GM19452 (cell line): ENCODE measurements at regions not wholly inside any gene's neighbourhood (a gene's known extent, or its start where the extent isn't known, plus 50 kb on each side); places are given as distances from the start of the nearest gene placed in this dataset.

Experiments used
- ATAC-seq: cut with Tn5 transposase; IDR thresholded peaks from one replicate; pipeline ENCODE4 v1.9.1; 2021; ENCODE audit not compliant: unreplicated experiment

- ATAC-seq = no peak
These were observed 658.5 kb downstream of the BRD1 start for GRCh38 chr22:49169074-49169744.

- no peak for ATAC-seq
These were observed 659.4 kb downstream of the BRD1 start for GRCh38 chr22:49168219-49168813.

- ATAC-seq = no peak
These were observed 660.9 kb downstream of the BRD1 start for GRCh38 chr22:49166746-49167145.

GRCh38 chr22:49166211-49166610, 661.5 kb downstream of the BRD1 start:
- no peak for ATAC-seq

- ATAC-seq = no peak
These were observed 662.8 kb downstream of the BRD1 start for GRCh38 chr22:49164773-49165320.

GRCh38 chr22:49163960-49164690, 663.5 kb downstream of the BRD1 start:
- no peak for ATAC-seq

- ATAC-seq = no peak
These were observed 664.3 kb downstream of the BRD1 start for GRCh38 chr22:49163258-49163959.

GRCh38 chr22:49162841-49163240, 664.8 kb downstream of the BRD1 start:
- no peak for ATAC-seq

GRCh38 chr22:49161002-49161850, 666.4 kb downstream of the BRD1 start:
- no peak for ATAC-seq

GRCh38 chr22:49160261-49161001, 667.2 kb downstream of the BRD1 start:
- no peak for ATAC-seq

- no peak for ATAC-seq
These were observed 668.0 kb downstream of the BRD1 start for GRCh38 chr22:49159711-49160110.

GRCh38 chr22:49158741-49159564, 668.7 kb downstream of the BRD1 start:
- no peak for ATAC-seq

GRCh38 chr22:49157529-49158339, 669.9 kb downstream of the BRD1 start:
- ATAC-seq = no peak

- no peak for ATAC-seq
These were observed 670.9 kb downstream of the BRD1 start for GRCh38 chr22:49156662-49157285.

- no peak for ATAC-seq
These were observed 671.7 kb downstream of the BRD1 start for GRCh38 chr22:49155770-49156580.

GRCh38 chr22:49155039-49155769, 672.5 kb downstream of the BRD1 start:
- ATAC-seq = no peak
